ENCODE measurements at regions not wholly inside any gene's neighbourhood (a gene's known extent, or its start where the extent isn't known, plus 50 kb on each side); places are given as distances from the start of the nearest gene placed in this dataset.

DNA sequence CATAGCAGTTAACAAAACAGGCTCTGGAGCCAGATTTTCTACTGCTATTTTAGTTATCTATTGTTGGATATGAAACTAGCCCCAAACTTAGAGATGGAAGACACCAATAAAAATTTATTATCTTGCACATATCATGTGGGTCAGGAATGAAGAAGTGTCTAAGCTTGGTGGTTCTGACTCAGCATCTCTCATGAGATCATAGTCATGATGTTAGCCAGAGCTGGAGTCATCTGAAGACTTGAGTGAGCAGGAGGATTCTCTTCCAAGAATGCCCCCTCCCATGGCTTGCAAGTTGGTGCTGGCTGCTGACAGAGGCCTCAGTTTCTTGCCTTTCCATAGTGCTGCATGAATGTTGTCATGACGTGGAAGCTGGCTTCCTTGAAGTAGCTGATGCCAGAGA is 68.2 kb upstream of the TAPT1 start:
- TF ChIP-seq JUN (IDR thresholded peaks at IDR 0.05; ENCODE audit: borderline replicate concordance, insufficient read depth, insufficient read length, low read depth) (no peak), POLR2A (IDR thresholded peaks at IDR 0.05; ENCODE audit: low read depth, low read length) (no peak), POLR2AphosphoS5 (IDR thresholded peaks at IDR 0.05; ENCODE audit: insufficient read depth, low read depth, low read length) (no peak)
- TF ChIP-seq, protein P1, sequence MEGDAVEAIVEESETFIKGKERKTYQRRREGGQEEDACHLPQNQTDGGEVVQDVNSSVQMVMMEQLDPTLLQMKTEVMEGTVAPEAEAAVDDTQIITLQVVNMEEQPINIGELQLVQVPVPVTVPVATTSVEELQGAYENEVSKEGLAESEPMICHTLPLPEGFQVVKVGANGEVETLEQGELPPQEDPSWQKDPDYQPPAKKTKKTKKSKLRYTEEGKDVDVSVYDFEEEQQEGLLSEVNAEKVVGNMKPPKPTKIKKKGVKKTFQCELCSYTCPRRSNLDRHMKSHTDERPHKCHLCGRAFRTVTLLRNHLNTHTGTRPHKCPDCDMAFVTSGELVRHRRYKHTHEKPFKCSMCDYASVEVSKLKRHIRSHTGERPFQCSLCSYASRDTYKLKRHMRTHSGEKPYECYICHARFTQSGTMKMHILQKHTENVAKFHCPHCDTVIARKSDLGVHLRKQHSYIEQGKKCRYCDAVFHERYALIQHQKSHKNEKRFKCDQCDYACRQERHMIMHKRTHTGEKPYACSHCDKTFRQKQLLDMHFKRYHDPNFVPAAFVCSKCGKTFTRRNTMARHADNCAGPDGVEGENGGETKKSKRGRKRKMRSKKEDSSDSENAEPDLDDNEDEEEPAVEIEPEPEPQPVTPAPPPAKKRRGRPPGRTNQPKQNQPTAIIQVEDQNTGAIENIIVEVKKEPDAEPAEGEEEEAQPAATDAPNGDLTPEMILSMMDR (IDR thresholded peaks at IDR 0.05; ENCODE audit: extremely low read depth in 1 of 2, insufficient read depth in 1 of 2, low read depth in 1 of 2, low read length in 2 of 2) = no peak
- TF ChIP-seq, protein P2, sequence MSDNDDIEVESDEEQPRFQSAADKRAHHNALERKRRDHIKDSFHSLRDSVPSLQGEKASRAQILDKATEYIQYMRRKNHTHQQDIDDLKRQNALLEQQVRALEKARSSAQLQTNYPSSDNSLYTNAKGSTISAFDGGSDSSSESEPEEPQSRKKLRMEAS (IDR thresholded peaks at IDR 0.05; ENCODE audit: insufficient read depth, insufficient read length) = no peak

Data from endothelial cell of umbilical vein (primary cell).